HG03196 (cell line): ENCODE measurements at regions not wholly inside any gene's neighbourhood (a gene's known extent, or its start where the extent isn't known, plus 50 kb on each side); places are given as distances from the start of the nearest gene placed in this dataset.
"Not testable (repeated sequence)": the region's sequence is repeated elsewhere in the genome, so short reads cannot be mapped to it uniquely, and the experiment has no call there.

Source experiments
- ATAC-seq: cut with Tn5 transposase; IDR thresholded peaks from one replicate; pipeline ENCODE4 v1.9.1; 2021; ENCODE audit not compliant: unreplicated experiment

DNA sequence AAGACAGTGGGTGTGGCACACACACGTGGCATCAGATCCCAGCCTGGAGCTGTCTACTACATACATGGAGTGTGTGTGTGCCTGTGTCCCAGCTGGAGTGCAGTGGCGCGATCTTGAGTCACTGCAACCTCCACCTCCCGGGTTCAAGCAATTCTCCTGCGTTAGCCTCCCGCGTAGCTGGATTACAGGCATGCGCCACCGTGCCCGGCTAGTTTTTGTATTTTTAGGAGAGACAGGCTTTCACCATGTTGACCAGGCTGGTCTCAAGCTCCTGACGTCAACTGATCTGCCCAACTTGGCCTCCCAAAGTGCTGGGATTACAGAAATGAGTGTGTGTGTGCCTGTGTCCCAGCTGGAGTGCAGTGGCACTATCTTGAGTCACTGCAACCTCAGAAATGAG, 108.8 kb downstream of the IL12A start:
- ATAC-seq: no peak

GRCh38 chr3:160098261-160098908, 109.8 kb downstream of the IL12A start:
- ATAC-seq: no peak

DNA sequence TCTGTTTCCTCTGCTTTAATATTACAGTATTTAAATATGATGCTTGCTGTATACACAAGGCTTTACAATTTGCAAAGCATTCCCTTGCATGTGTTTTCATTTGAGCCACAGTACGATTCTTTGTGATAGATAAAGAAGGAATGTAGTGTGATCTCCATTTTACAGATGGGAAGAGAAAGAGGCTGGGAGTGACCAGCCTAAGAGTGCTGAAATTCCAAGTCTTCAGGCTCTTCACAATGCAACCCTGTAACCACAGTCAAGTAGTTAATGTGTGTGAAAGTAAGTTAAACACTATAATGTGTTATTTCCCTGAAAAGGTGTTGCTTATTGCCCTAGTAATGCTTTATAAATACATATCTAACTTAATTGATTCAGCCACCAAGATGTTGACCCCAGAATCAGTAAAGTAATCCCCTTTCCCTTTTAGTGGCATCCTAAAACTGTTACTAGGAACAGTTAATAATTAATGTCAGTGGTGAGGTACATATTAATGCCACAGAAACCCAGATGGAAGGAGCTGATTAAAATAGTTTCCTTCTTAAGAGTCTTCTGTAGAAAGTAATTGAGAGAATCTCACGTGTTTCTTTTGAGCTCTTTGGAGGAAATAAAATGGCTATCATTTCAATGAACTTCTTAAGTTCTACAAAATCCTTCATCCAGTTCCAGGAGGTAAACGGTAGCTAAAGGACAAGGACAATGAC, 110.4 kb downstream of the IL12A start:
- no peak for ATAC-seq

DNA sequence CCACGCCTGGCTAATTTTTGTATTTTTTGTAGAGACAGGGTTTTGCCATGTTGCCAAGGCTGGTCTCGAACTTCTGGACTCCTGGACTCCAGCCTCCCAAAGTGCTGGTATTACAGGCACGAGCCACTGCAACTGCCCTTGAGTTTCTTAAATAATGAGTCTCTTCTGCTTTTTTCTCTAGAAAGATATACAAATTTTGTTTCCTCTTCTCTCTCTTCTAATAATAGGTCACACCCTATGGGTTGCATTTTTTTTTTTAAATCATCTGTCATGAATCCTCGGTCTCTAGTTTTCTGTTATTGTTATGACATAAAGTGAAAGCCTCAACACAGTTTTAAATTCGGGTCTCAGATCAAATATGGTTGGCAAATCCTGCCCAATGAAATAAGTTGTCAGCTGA, 111.2 kb downstream of the IL12A start:
- ATAC-seq: no peak

DNA sequence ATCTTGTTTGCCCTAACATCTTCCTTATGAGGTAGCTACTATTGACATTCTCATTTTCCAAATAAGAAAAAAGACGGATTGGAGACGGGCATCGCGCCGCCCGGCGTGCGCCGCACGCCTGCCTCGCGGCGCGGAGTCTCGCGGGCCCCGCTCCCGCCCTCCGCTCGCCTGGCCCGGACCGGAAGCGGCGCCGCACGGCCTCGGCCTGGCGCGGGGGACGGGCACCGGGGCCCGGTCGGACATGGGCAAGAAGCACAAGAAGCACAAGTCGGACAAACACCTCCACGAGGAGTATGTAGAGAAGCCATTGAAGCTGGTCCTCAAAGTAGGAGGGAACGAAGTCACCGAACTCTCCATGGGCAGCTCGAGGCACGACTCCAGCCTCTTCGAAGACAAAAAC, 112.0 kb downstream of the IL12A start:
- no peak for ATAC-seq

GRCh38 chr3:160102001-160102400, 113.4 kb downstream of the IL12A start:
- ATAC-seq: not testable (repeated sequence)

DNA sequence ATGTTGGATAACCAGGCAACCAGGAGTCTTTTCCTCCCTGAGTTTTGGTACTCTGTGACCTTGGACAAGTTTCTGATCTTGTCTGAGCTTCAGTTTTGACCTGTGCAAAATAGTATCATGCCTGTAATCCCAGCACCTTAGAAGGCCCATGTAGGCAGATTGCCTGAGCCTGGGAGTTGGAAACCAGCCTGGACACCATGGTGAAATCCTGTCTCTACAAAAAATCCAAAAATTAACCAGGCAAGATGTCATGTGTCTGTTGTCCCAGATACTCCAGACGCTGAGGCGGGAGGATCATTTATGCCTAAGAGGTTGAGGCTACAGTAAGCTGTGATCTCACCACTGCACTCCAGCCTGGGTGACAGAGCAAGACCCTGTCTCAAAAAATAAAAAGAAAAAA, 114.8 kb downstream of the IL12A start:
- no peak for ATAC-seq

DNA sequence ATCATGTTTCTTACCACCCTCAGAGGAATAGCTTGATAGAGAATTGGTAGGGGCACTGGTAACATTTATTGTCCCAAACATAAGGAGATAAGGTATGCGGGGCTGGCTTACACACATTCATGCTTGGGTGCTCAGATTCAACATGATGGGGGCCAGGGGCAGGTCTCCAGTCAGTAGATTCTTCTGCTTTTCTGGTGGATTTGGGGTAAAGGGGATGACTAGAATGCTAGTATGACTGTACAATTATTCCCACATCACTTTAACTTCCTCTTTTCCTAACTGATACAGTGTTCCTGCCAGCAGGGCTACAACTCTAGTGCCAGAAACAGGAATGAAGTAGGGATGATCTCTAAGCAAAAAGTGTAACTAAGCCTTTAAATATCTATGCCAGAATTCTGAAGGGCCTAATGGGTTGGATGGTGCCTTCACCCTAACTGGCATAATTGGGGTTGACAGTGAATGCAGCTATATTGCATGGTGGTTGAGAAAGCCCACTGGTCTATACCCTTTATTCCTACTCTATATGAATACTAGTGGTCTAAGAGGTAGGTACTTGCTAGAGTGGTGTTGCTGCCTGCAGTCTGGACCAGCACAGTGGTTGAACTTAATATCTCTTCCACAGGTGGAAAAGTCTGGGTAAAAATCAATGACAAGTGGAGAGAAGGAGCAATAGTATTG, 117.4 kb downstream of the IL12A start:
- no peak for ATAC-seq

DNA sequence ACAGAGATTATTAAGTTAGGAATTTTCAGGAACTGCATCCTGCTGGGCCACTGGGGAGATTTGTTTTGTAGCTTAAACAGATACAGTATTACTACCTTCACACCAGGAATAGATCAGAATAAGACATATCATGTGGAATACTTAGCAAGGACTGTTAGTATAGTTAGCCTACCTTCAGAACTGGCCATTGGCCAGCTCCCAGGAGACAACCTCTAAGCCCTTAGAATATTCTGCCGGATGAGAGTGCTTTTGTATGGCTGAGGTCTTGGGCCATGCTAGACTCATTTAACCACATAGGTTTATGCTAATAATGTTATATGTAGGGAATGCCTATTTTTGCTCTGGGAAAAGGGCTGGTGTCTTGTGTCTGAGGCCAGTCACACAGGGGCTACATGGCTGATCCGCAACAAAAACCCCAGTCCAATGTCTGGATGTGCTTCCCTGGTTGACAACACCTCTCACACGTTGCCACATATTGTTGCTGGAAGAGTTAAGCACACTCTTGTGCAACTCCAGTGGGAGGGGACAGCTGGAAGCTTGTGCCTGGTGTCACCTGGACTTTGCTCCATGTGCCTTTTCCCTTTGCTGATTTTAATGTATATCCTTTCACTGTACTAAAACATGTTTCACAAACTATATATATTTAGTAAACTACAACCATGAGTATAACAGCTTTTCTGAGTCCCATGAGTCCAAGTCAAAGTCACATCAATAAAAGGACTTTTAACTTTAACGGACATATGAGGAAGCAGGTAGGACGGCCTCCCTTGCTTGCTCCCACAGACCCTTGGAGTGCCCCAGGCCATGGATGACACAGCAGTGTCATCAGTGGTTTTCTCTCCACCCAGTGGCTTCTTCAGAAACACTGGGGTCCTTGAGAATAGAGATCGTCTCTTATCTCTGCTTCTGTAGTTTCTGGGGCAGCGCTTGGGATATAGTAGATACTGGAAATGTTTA, 118.0 kb upstream of the C3orf80 start:
- ATAC-seq: no peak

GRCh38 chr3:160108362-160108761, 116.9 kb upstream of the C3orf80 start:
- ATAC-seq: no peak

DNA sequence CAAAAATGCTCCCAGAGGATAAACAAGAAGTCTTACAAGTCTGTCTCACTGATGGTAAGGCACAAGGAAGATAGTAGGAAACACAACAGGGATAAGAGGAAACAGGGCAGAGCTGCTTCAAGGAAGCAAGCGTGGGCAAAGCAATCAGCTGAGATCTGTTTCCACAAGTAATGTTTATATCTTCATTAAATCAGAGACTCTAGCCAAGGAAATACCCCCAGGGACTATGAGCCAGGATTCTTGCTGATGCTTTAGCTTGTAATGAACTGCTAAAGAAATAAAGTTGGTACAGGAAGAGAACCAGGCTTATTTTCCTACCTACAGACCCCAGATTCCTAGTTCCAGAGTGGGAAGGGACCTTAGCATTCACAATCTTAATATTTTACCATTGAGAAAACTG, 112.7 kb upstream of the C3orf80 start:
- no peak for ATAC-seq

- ATAC-seq: no peak
These were observed 112.2 kb upstream of the C3orf80 start for GRCh38 chr3:160112996-160113395.

GRCh38 chr3:160114355-160114995, 110.7 kb upstream of the C3orf80 start:
- ATAC-seq: no peak

- no peak for ATAC-seq
These were observed 109.8 kb upstream of the C3orf80 start for GRCh38 chr3:160115387-160115786.

DNA sequence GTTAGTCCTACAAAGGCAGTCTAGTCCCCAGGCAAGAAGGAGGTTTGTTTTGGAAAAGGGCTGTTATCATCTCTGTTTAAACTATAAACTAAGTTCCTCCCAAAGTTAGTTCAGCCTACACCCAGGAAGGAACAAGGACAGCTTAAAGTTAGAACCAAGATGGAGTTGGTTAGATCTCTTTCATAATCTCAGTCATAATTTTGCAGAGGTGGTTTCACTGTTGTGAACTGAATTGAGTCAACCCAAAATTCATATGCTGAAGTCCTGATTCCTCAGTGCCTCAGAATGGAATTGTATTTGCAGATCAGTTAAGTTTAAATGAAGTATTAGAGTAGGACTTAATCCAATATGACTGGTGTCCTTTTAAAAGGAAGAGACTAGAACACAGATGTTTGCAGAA, 101.0 kb upstream of the C3orf80 start:
- no peak for ATAC-seq

- no peak for ATAC-seq
These were observed 100.0 kb upstream of the C3orf80 start for GRCh38 chr3:160125258-160125657.

GRCh38 chr3:160126051-160126450, 99.2 kb upstream of the C3orf80 start:
- ATAC-seq: no peak

DNA sequence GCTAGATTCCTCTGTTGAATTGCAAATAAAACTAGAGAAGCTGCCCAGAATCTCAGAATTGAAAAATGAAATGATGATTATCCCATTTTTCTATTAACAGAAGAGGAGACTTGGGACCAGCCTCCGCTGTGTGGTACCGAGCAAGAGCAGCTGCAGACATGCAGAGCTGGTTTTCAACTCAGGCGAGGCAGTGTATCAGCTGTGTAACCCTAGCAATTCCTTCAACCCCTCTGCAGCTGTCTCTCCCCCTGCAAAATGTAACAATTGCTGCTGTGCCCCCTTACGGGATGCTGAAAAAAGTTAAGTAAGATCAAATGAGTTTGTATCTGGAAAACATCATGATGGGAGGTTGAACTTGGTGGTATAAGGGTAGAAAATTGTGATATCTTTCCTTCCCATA, 98.5 kb upstream of the C3orf80 start:
- ATAC-seq: no peak

DNA sequence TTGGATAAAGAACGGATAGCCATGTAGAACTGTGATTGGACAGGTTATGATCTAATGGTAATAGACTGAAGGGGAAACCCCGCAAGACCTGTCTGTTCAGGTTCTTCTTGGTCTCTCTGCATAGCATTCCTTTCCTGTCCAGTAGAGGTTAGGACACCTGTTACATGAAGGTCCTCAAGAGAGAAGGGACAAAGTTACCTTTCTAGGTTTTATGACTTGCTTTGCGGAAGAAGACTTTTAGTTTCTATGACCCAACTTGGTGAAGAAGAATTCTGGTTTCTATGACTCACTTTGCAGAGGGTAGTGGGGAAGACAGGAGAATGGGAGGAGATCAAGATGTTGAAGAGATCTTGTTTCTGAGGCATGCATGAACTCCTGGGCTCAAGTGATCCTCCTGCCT, 97.9 kb upstream of the C3orf80 start:
- ATAC-seq: no peak

- no peak for ATAC-seq
These were observed 97.2 kb upstream of the C3orf80 start for GRCh38 chr3:160128056-160128455.
